H9 (cell line): ENCODE measurements at regions not wholly inside any gene's neighbourhood (a gene's known extent, or its start where the extent isn't known, plus 50 kb on each side); places are given as distances from the start of the nearest gene placed in this dataset.

Experiments
- DNase-seq: peaks from one replicate; pipeline ENCODE4 v3.0.0-alpha.2; 2017
- H2AFZ ChIP-seq: one replicate; pipeline ENCODE4 v1.6.1; 2013; ENCODE audit warnings: mild to moderate bottlenecking, low read length, control low read depth, moderate library complexity
- H2AK5ac ChIP-seq: 2 replicates; pipeline ENCODE4 v1.6.1; 2013; ENCODE audit warnings: low read length, control low read depth, mixed read lengths; ENCODE audit not compliant: insufficient read length
- H2BK120ac ChIP-seq: one replicate; pipeline ENCODE4 v1.6.1; 2013; ENCODE audit warnings: low read depth, mild to moderate bottlenecking, low read length, control low read depth, inconsistent platforms; ENCODE audit not compliant: poor library complexity, severe bottlenecking
- H2BK12ac ChIP-seq: 2 replicates; pipeline ENCODE4 v1.6.1; 2013; ENCODE audit warnings: low read length, control low read depth, mixed read lengths, low read depth; ENCODE audit not compliant: insufficient read length
- H2BK15ac ChIP-seq: 2 replicates; pipeline ENCODE4 v1.6.1; 2013; ENCODE audit warnings: low read depth, low read length, control low read depth
- H2BK20ac ChIP-seq: one replicate; pipeline ENCODE4 v1.6.1; 2013; ENCODE audit warnings: low read depth, mild to moderate bottlenecking, low read length, control low read depth, inconsistent platforms; ENCODE audit not compliant: poor library complexity, severe bottlenecking
- H2BK5ac ChIP-seq: 2 replicates; pipeline ENCODE4 v1.6.1; 2013; ENCODE audit warnings: low read length, control low read depth, mixed read lengths; ENCODE audit not compliant: insufficient read length
- H3K14ac ChIP-seq: 2 replicates; pipeline ENCODE4 v1.6.1; 2013; ENCODE audit warnings: low read length, control low read depth; ENCODE audit not compliant: insufficient read depth
- H3K18ac ChIP-seq: 2 replicates; pipeline ENCODE4 v1.6.1; 2013; ENCODE audit warnings: low read depth, mild to moderate bottlenecking, mixed read lengths, low read length, control low read depth; ENCODE audit not compliant: insufficient read length
- H3K23ac ChIP-seq: 2 replicates; pipeline ENCODE4 v1.6.1; 2013; ENCODE audit warnings: low read length, control low read depth, mixed read lengths, low read depth; ENCODE audit not compliant: insufficient read length
- H3K23me2 ChIP-seq: 2 replicates; pipeline ENCODE4 v1.6.1; 2013; ENCODE audit warnings: low read depth, mild to moderate bottlenecking, mixed read lengths, low read length, control low read depth; ENCODE audit not compliant: insufficient read length, poor library complexity, severe bottlenecking
- H3K27ac ChIP-seq: 2 replicates; pipeline ENCODE4 v1.5.1; 2013; ENCODE audit warnings: low read length, control low read depth, mixed read lengths, low read depth; ENCODE audit not compliant: insufficient read length
- H3K27me3 ChIP-seq: 2 replicates; pipeline ENCODE4 v1.6.1; 2013; ENCODE audit warnings: low read length, control low read depth, inconsistent platforms; ENCODE audit not compliant: insufficient read depth
- H3K4ac ChIP-seq: 2 replicates; pipeline ENCODE4 v1.6.1; 2013; ENCODE audit warnings: low read depth, mild to moderate bottlenecking, control low read depth, inconsistent platforms, low read length, moderate library complexity
- H3K4me1 ChIP-seq: 2 replicates; pipeline ENCODE4 v1.6.1; 2013; ENCODE audit warnings: low read length, control low read depth, inconsistent platforms; ENCODE audit not compliant: insufficient read depth
- H3K4me2 ChIP-seq: 2 replicates; pipeline ENCODE4 v1.6.1; 2013; ENCODE audit warnings: low read length, control low read depth, mixed read lengths; ENCODE audit not compliant: insufficient read length, insufficient read depth
- H3K56ac ChIP-seq: 2 replicates; pipeline ENCODE4 v1.6.1; 2013; ENCODE audit warnings: low read depth, mild to moderate bottlenecking, mixed read lengths, low read length, control low read depth; ENCODE audit not compliant: insufficient read length
- H3K79me1 ChIP-seq: 2 replicates; pipeline ENCODE4 v1.6.1; 2013; ENCODE audit warnings: low read depth, mild to moderate bottlenecking, moderate library complexity, low read length, control low read depth, inconsistent platforms; ENCODE audit not compliant: insufficient read depth, poor library complexity, severe bottlenecking
- H3K79me2 ChIP-seq: 2 replicates; pipeline ENCODE4 v1.6.1; 2013; ENCODE audit warnings: low read length, control low read depth, inconsistent platforms; ENCODE audit not compliant: insufficient read depth
- H3K9ac ChIP-seq: 2 replicates; pipeline ENCODE4 v1.6.1; 2013; ENCODE audit warnings: low read length, control low read depth, mixed read lengths; ENCODE audit not compliant: insufficient read length; ENCODE audit errors: extremely low read depth
- H3K9me3 ChIP-seq: one replicate; pipeline ENCODE4 v1.6.1; 2013; ENCODE audit warnings: low read depth, low read length, inconsistent platforms; ENCODE audit not compliant: control insufficient read depth
- H3T11ph ChIP-seq: one replicate; pipeline ENCODE4 v1.6.1; 2013; ENCODE audit warnings: mild to moderate bottlenecking, low read length, control low read depth, inconsistent platforms
- H4K20me1 ChIP-seq: one replicate; pipeline ENCODE4 v1.6.1; 2013; ENCODE audit not compliant: control insufficient read depth, insufficient read length, insufficient read depth
- H4K5ac ChIP-seq: 2 replicates; pipeline ENCODE4 v1.6.1; 2013; ENCODE audit warnings: low read depth, mild to moderate bottlenecking, mixed read lengths, low read length, control low read depth; ENCODE audit not compliant: insufficient read length
- H4K8ac ChIP-seq: replicated peaks from 2 replicates; pipeline ENCODE4 v1.6.1; 2013; ENCODE audit warnings: low read length, control low read depth, mixed read lengths, low read depth; ENCODE audit not compliant: insufficient read length
- H4K91ac ChIP-seq: 2 replicates; pipeline ENCODE4 v1.6.1; 2013; ENCODE audit warnings: low read depth, mild to moderate bottlenecking, moderate library complexity, mixed read lengths, low read length, control low read depth; ENCODE audit not compliant: insufficient read length
- H3K27ac Mint-ChIP-seq, 3 experiments: 2 replicates in 2 of 3; 3 replicates in 1 of 3; pipeline ENCODE4 v1.8.0; 2020 to 2021; ENCODE audit warnings: mixed read lengths in 3 of 3, mild to moderate bottlenecking in 1 of 3, moderate library complexity in 1 of 3
- H3K27me3 Mint-ChIP-seq: 2 replicates; pipeline ENCODE4 v1.8.0; 2021; ENCODE audit warnings: low read depth, mild to moderate bottlenecking, moderate library complexity, mixed read lengths
- H3K36me3 Mint-ChIP-seq, 3 experiments: 2 replicates in 2 of 3; 3 replicates in 1 of 3; pipeline ENCODE4 v1.8.0; 2020 to 2021; ENCODE audit warnings: low read depth in 3 of 3, mixed read lengths in 3 of 3; ENCODE audit not compliant: insufficient read depth in 1 of 3
- H3K4me1 Mint-ChIP-seq, 2 experiments: 2 replicates each; pipeline ENCODE4 v1.8.0; 2020; ENCODE audit warnings: mixed read lengths in 2 of 2
- H3K4me3 Mint-ChIP-seq, 2 experiments: 2 replicates in 1 of 2; 3 replicates in 1 of 2; pipeline ENCODE4 v1.8.0; 2020 to 2021; ENCODE audit warnings: mild to moderate bottlenecking in 2 of 2, mixed read lengths in 2 of 2, moderate library complexity in 1 of 2
- H3K9me3 Mint-ChIP-seq, 2 experiments: 2 replicates in 1 of 2; 3 replicates in 1 of 2; pipeline ENCODE4 v1.8.0; 2020; ENCODE audit warnings: mild to moderate bottlenecking in 2 of 2, mixed read lengths in 2 of 2, moderate library complexity in 1 of 2
- WGBS: extraction: QIAGEN DNeasy Blood & Tissue Kit; methylation state at CpG from one replicate; pipeline ENCODE4 v1.1.7; 2013; ENCODE audit warnings: missing lambda C conversion rate, low lambda C conversion rate, mixed read lengths; ENCODE audit not compliant: insufficient read length; ENCODE audit errors: extremely low coverage; 5-methylcytosine and 5-hydroxymethylcytosine counted together
- TF ChIP-seq, protein P1 (sequence below): fragments of 200-600 bp; sonication (generic); conservative IDR thresholded peaks from 3 replicates; pipeline ENCODE4 v1.8.0; 2021; ENCODE audit warnings: antibody characterized with exemption, mild to moderate bottlenecking

DNA sequence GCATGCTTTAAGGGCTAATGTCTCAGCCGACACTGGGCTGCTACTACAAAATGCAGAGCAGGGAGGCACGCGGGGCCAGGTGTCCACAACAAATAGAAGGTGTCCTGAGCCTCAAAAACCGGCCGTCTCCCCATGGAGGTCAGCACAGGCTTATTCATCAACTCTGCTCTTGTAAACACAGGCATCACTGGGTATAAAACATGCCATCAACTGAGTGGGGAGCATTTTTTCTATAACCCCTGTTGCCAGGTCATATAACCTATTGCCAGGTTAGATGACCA lies 271.6 kb downstream of the AUH start:
- Histone ChIP-seq H3K18ac (no peak overlapping the region), H3K79me2 (no peaks in the 10 kb centered on the region), H3T11ph (no peak overlapping the region), H3K9ac (no peak overlapping the region), H3K27ac (no peak overlapping the region), H2AFZ (no peak overlapping the region), H4K8ac (no peak overlapping the region), H2BK15ac (no peak overlapping the region), H3K79me1 (no peaks in the 10 kb centered on the region), H3K9me3 (no peaks in the 10 kb centered on the region), H4K5ac (no peak overlapping the region), H2BK20ac (no peak overlapping the region), H2BK12ac (no peak overlapping the region), H3K56ac (no peak overlapping the region), H4K91ac (no peak overlapping the region), H3K4me2 (no peak overlapping the region), H3K23ac (no peak overlapping the region), H2BK120ac (no peak overlapping the region), H4K20me1 (no peaks in the 10 kb centered on the region), H3K27me3 (no peaks in the 10 kb centered on the region), H2BK5ac (no peak overlapping the region), H2AK5ac (no peak overlapping the region), H3K23me2 (no peaks in the 10 kb centered on the region), H3K4me1 (no peaks in the 10 kb centered on the region), H3K14ac (no peak overlapping the region), H3K4ac (no peak overlapping the region)
- no CpG with 5 or more reads among the region's 5 CpGs for WGBS
- peaks cover 5 to 8% of the 10 kb centered on the region in 2 experiments for H3K9me3 Mint-ChIP-seq
- TF ChIP-seq, protein P1, sequence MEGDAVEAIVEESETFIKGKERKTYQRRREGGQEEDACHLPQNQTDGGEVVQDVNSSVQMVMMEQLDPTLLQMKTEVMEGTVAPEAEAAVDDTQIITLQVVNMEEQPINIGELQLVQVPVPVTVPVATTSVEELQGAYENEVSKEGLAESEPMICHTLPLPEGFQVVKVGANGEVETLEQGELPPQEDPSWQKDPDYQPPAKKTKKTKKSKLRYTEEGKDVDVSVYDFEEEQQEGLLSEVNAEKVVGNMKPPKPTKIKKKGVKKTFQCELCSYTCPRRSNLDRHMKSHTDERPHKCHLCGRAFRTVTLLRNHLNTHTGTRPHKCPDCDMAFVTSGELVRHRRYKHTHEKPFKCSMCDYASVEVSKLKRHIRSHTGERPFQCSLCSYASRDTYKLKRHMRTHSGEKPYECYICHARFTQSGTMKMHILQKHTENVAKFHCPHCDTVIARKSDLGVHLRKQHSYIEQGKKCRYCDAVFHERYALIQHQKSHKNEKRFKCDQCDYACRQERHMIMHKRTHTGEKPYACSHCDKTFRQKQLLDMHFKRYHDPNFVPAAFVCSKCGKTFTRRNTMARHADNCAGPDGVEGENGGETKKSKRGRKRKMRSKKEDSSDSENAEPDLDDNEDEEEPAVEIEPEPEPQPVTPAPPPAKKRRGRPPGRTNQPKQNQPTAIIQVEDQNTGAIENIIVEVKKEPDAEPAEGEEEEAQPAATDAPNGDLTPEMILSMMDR = no peak
- H3K36me3 Mint-ChIP-seq = no peaks in the 10 kb centered on the region; a peak in 2 of 7 replicates
- H3K27ac Mint-ChIP-seq = no peak overlapping the region
- no peak for DNase-seq
- H3K4me3 Mint-ChIP-seq = no peak overlapping the region
- no peaks in the 10 kb centered on the region; the same call in 1 of the 2 replicates for H3K27me3 Mint-ChIP-seq
- H3K4me1 Mint-ChIP-seq = peaks cover 15 to 16% of the 10 kb centered on the region in 2 experiments
